Kidney tubule cell (primary cell): ENCODE measurements at regions not wholly inside any gene's neighbourhood (a gene's known extent, or its start where the extent isn't known, plus 50 kb on each side); places are given as distances from the start of the nearest gene placed in this dataset.

Experiments
- DNase-seq: peaks from one replicate; pipeline ENCODE4 v3.0.0-alpha.2; 2018; ENCODE audit warnings: low spot score

DNA sequence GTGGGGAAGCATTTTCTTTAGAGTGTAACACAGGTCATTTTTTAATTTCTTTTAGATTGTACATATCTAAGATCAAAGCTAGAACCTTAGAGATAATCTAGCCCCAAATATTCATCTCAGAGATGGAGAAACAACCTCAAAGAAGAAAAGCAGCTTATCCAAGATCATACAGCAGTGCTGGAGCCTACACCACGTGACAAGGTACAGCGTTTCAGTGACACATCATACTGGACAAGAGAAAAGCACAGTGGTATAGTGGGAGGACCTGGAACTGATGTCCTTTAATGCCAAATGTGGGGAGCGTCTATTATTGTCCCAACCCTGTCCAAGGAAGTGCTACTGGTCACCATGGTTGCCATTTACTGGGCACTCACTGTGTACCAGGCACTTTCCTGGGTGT, 445.8 kb downstream of the RPS24 start:
- no peak for DNase-seq

DNA sequence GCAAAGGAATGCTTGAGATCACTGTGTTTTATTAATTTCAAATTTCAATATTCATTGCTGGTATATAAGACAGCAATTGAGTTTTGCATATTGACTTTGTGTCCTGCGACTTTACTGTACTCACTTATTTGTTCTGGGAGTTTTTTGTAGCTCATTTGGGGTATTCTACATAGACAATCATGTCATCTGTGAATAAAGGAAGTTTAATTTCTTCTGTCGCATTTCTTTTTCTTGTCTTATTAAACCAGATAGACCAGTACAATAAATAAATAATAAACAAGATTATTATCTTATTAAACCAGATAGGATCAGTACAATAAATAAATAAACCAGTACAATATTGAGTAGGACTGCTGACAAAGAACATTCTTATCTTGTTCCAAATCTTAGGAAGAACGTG, 448.2 kb downstream of the RPS24 start:
- no peak for DNase-seq

DNA sequence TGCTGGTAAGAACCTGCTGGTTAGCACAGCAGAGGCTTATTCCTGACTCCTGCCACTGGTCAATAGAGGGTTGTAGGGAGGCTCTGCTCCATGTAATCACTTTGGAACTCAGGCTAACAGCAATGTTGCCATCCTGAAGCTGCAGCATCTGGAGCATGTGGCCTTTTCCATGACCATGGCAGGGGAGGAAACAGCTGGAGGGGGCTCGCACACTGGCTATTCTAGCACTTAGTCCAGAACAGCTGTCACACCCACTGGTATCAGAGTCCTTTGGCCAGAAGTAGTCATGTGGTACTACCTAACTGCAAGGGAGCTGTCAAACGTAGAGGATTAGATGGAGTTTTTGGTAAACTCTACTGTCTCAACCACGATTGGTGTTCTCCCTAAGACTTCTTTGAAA, 450.0 kb downstream of the RPS24 start:
- no peak for DNase-seq

DNA sequence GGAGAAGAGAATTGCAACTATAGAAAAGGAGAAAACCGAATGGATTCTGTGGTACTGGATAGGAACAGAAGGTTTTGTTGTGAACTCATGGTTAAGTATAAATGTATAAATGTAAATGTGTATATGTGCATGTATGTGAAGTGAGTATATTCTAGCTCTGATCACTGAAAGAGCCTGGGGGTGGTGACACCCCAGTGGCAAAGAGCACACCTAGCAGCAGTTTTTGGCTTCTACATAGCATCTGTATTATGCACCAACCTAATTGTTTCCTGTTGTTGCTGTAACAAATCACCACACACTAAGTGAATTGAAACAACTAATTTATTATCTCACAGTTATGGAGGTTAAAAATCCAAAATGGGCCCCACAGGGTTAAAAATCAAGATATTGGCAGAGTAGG, 455.4 kb downstream of the RPS24 start:
- no peak for DNase-seq

DNA sequence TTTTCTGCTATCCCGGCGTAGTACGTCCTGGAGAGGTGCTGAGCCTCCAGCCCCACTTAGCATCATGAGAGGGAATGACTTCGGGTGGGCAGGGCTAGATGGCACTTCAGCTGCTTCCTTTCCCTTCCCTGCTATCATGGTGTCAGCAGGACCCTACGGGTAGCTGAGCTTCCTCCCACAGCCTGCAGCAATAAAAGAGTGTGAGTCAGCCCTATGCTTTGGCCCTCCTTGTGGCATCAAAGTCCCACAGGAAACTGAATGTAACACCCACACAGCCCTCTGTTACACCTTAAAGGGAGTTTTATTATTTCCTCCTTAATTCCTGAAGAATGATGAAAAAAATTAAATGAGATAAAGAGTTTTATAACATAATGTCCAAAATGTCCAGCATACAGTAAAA, 458.1 kb downstream of the RPS24 start:
- DNase-seq = peak; percentile 53

DNA sequence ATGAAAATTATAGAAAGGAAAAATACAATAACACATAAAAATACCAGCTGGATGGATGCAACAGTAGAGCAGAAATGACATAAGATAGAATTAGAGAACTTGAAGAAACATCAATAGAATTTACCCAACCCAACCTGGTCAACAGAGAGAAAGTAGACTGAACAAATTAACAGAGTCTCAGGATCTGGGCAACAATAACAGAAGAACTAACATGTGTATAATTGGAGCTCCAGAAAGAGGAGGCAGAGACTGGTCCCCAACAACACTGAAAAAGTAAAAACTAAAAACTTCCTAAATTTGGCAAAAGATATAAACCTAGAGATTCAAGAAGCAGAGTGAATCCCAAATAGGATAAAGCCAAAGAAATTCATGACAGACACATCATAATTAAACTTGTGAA, 458.8 kb downstream of the RPS24 start:
- no peak for DNase-seq

DNA sequence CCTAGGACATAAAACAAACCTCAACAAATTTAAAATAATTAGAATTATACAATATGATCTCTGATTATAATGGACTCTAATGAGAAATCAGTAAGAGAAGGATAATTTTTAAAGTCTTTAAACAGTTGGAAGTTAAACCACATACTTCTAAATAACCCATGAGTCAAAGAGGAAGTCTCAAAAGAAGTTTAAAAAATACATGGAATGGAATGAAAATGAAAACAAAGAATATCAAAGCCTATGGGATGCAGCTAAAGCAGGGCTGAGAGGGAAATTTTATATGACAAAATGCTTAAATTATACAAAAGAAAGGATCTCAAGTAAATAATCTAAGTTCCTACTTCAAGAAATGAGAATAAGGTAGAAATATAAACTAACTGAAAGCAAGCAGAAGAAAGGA, 460.5 kb downstream of the RPS24 start:
- no peak for DNase-seq

DNA sequence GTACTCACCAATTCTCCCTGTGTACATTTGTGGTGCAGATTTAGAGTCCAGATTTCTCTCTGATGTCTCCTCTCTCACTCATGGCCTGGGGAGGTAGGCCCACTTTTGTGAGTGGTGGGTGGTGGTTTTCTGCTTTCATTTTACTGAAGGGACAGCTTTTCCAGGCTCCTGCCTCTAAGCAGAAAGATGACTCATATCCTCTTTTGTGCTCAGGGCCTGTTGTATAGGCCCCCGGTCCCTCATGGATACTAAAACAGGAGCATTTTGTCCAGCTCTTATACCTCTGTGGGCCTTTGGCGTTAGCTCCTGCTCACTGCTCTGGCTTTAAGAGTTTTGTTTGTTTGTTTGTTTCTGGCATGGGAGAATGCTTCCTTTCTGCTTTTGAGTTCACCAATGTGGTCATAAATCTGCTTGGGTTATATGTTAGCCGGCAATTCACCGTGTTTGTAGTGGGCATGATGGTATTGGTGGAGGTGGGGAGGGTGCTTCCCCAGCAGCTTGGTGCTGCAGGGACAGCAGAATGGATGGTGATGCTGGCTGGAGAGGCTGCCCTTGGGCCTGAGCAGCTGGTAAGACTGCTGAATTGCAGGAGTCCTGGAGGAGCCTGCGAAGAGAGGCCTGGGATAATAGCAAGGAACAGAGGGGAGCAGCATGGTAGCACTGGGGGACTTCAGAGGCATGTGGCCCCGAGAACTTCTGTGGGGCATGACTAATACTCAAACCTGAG, 468.7 kb downstream of the RPS24 start:
- DNase-seq = peak; percentile 38

DNA sequence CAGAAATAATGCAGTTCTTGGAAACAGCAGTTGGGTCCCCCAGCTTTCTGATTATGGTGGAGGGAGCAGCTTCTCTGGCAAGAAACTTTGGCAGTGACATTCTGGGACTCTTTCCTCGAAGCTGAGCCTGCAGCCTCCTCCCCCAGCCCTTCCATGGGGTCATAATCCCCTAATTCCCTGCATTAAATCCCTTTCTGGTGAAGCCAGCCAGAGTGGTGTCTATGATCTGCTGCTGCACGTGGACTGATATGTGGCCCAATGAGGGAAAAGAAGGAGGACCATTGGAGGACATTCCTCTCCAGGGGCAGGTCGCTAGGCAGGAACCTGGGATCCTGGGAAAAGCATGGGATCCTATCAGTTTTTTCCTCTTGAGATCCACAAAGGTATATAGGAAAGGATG, 470.5 kb downstream of the RPS24 start:
- no peak for DNase-seq

DNA sequence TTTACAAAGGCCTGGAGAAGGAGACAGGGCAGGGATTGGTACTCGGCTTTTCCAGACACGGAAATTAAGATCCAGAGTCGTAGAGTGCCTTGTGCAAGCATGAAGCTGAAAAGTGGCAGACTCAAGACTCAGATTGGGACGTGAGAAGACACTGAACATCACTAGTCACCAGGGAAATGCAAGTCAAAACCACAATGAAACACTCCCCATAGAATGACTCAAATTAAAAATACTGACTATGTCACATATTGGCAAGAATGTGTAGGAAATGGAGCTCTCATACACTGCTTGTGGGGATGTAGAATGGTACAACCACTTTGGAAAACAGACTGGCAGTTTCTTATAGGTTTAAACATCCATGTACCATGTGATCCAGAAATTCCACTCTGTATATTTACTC, 472.0 kb downstream of the RPS24 start:
- DNase-seq = no peak

DNA sequence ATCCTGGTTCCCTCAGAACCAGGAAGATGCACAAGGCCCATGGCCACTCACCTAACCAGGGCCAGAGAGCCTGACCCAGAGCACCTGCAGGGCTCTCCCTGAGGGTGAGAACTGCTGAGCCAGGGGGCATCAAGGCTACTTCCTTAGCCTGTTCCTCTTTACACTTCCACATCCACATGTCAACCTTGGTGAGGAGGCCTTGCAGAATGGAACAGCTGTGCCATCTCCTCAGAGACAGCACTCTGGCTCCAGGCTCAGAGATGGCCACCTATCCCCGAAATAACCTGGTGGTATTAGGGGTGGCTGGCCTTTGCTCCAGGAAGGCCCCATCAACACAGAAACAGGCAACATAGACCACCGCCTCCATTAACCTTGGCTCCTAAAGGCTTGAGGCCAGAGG, 473.0 kb downstream of the RPS24 start:
- no peak for DNase-seq

DNA sequence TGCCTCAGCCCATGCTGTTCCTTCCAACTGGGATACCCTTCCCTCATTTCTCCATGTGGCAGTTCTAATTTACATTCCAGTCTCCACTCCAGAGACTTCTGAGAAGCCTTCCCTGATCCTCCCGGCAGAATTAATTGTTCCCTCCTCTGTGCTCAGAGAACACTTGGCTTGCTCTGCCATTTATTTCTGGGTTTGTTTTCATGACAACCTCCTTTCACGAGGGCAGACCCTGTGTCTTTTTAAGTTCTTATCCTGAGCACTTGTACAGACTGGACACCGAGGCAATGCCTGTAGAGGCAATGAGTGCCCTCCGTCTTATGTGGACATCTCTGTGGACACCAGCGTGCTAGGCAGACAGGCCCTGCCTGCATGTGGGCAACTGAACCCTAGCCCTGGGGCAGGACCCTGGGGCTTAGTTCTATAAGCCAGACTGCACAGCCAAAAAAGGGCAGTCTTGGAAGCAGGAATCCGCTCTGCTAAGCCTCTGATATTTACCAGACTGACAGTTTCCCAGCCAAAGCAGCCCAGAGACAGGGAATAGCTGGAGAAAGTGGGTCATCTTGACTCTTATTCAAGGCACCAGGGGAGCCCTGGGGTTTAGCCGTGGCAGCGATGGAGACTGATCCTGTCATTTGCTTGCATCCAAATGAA, 474.0 kb downstream of the RPS24 start:
- no peak for DNase-seq

DNA sequence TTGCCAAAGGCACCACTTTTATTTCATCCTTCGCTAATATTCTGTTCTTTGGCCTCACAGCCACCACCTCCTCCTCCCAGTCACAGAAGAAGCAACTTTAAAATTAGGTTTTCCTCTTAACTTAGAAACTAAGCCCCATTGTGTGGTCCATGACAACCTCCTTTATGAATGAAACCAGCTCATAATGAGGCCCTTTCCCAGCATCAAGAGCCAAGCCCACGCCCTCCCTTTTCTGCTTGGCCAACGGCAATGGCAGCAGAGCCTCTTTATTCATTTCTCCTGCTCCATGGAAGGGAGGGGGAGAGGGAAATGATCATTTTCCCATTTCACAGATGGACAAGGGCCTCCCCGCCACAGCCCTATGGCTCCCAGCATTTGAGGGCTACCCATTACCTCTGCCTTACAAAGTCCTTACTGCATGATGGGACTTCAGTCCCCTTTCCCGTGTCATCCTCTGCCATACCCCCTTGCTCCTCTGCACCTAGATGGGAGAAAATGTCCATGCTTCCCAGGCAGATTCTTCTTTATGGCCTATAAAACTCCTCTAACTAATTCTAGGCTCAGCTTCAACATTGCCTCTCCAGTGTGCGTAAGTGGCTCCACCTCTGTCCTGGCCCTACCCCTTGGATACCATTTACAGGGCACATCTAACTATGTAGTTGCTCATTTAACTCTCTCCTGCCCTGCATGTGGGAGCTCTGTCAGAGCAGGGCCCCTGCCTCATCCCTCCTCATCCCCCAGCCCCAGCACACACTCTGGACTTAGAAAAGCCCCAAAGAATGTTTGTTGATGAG, 475.5 kb downstream of the RPS24 start:
- no peak for DNase-seq

DNA sequence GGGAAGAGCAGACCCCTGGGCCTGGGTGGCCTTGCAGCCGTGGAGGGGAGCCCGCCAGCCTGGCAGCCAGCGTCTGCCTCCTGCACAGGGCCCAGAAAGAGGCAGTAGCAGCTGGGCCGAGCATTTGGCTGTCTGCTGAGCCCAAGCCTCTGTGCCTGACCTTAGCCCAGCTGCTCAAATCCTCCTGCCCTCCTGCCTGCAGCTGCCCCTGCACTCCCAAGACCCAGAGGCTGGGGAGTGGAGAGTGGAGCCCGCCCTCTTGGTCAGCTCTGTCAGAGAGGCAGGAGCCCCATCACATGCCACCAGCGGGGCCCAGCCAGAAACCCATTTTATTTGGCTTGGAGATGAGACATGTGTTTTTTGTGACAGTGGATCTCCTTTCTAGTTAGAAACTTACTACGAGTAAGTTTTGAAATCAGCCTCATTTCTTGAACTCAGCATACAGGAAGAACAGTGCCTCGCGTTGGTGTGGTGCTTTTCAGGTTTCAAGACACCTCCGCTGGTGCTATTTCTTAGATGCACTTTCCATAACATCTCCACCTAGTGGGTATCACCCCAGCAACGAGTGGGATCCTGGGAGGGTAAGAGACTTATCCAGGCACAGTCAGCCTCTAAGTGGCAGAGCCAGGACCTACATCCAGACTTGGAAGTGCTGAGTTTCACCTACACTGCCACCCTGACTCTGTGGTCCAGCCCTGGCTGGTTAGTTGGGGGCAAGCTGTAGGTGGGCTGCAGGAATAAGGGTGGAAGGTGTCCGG, 477.1 kb downstream of the RPS24 start:
- no peak for DNase-seq

DNA sequence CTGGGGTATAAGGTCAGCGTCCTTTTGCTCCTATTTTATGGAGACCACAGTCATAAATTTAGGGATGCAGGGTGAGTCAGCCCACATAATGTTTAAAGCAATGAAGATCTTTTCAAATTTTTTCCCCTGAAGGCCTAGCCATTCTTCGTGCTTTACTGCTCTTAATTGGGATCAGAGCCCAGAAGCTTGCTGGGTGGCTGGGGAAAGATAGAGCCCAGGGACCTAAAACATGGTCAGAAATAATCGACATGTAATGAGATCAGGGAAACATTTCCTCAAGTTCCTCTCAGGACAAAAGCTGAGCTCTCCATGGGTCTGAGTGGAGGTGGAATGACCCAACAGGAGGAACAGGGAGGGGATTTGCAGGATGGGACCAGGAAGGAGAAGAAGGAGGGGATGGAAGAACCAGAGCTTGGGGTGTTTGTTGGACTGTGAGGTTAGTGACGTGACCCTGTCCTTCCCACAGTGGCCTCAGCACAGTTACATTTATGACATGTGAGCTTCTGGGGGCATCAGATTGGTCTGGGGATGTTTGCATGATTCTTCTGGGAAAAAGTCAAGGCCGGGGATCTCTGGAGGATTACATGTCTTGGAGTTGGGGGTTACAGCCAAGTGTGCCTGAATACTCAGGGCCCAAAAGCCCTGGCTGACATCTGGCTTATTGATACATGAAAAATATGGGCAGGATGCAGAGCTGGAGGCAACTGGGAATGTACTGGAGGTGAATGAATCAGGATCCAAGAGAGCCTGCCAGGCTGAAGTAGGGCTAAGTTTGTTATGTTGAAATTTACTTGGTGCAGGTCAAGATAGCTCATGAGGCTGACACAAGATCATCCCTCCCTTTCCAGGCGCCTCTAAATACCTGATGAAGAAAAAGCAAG, 477.9 kb downstream of the RPS24 start:
- DNase-seq = no peak

DNA sequence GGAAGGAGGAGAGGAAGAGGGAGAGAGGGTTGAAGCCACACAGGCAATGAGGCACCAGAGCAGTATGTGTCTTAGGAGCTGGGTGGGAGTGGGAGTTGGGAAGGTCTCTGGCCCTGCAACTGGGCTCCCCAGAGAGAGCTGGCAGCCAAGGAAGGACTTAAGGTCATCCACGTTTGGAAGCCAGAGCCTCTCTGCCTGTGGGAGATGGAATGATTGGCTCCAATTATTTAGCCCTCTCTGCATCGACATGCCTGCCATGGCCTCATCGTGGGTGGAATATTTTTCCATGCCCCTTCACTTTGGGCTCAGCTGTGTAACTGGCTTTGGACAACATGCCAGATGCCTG, 478.5 kb downstream of the RPS24 start:
- DNase-seq = no peak

DNA sequence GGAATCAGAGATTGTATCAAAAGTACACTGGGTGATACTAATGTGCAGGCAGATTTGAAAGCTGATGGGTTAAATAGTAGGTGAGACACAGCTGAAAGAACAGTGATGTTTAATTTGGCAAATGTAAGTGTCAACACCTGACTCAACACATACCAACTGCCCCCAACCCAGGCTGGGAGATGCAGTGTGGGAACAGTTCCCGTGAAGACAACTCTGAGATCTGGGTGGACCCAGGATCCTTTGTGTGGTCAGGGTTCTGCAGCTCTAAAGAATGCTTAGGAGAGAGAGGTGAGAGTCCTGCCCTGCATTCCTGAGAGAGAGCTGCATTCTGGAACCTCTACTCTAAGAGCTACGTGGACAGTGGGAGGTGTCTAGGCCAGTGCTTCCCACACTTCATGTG, 479.7 kb downstream of the RPS24 start:
- DNase-seq = peak; percentile 37

DNA sequence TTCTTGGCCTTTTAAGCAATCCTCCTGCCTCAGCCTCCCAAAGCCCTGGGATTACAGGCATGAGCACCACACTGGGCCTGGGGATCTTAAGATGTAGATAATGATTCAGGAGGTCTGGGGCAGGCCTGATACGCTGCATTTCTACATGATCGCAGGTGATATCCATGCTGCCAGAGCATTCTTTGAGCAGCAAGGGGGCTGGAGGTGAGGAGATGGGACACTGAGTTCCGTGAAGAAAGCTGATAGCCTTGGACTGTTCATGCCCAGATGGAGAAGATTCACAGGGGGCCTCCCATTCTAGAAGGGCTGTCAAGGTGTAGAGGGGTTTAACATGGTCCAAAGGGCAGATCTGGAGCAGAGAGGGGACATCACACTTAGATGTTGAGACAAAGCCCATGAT, 480.3 kb downstream of the RPS24 start:
- no peak for DNase-seq

DNA sequence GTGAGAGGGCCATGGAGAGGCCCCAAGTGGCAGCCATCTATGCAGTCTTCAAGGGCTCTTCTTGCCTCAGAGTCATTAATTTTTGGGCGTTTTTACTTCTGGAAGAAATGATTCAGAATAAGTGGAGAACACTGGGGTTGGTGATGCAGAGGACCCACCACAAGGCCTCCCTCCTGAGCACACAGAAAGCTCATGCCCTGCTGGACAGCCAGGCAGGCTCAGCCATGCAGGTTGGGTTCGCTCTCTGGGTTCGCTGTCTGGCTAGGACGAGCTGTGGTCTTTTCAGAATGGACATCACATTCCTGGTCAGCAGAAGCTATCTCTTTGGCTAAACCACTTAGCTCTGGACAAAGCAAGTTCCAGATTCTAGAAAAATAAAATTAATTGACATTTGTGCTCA, 480.8 kb downstream of the RPS24 start:
- DNase-seq = no peak

DNA sequence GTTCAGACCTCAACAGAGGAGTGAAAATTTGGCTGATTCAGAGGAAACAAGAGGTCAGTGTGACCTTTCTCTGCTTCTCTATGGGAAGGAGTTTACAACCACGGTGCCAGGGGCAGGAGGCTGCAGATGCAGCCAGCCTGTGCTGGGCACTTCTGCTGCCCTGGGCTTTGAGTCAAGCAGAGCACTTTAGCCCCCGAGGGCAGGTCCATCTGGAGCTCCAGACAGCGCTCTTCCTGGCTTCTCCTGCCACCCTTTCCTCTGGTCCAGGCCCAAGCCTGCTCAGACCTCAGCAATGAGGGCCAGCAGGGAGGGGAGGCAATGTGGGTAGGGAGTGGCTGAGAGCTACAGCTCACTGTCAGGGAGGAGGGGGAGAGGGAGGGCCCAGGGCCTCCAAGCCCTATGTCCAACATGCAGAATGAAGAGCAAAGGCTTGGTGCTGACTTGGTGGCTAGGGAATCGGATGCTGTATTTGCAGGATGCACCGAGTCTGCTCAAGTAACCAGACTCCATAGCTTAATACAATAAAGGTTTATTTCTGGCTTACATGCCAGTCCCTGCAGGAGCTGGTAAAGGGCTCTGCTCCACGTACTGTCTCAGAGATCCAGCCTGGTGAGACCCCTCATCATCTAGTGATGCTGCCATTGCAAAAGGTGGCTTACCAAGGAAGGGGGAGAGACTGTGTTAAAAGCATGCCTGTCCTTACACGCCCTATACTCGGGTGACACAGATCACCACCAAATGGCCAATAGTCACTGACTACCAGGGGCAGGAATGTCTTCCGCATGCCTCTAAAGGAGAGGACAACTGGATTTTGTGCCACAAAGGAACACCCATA, 481.6 kb downstream of the RPS24 start:
- DNase-seq = no peak

DNA sequence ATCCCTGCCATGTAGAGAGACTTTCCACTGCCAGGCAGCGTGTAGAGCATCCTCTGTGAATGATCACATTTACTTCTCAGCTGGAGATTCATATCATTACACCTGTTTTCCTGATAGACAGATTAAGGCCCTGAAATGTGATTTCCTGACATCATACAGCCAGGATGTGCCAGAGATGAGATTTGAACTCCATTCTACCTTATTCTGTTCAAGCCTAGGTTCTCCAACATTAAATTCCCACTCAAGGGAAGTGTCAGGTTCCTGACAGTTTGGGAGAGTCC, 482.1 kb downstream of the RPS24 start:
- no peak for DNase-seq
